ACC112 (cell line): ENCODE measurements at regions not wholly inside any gene's neighbourhood (a gene's known extent, or its start where the extent isn't known, plus 50 kb on each side); places are given as distances from the start of the nearest gene placed in this dataset.

ENCODE experiments used
- H2AFZ ChIP-seq: fragments of 200-600 bp; sonication (generic); one replicate; pipeline ENCODE4 v1.6.0; 2017; ENCODE audit warnings: antibody characterized with exemption, low read length; ENCODE audit not compliant: unreplicated experiment
- H3K27ac ChIP-seq: fragments of 200-600 bp; sonication (generic); 2 replicates; pipeline ENCODE4 v1.5.1; 2014; ENCODE audit warnings: low read depth, mild to moderate bottlenecking, antibody characterized with exemption, low read length, moderate library complexity
- H3K27me3 ChIP-seq: fragments of 200-600 bp; sonication (generic); 2 replicates; pipeline ENCODE4 v1.6.1; 2014; ENCODE audit warnings: mild to moderate bottlenecking, antibody characterized with exemption, low read length, moderate library complexity, mixed read lengths; ENCODE audit not compliant: insufficient read depth
- H3K36me3 ChIP-seq: fragments of 200-600 bp; sonication (generic); 2 replicates; pipeline ENCODE4 v1.6.1; 2016; ENCODE audit warnings: mild to moderate bottlenecking, antibody characterized with exemption, low read length, moderate library complexity, mixed read lengths; ENCODE audit not compliant: insufficient read depth
- H3K4me1 ChIP-seq: fragments of 200-600 bp; sonication (generic); one replicate; pipeline ENCODE4 v1.6.1; 2016; ENCODE audit warnings: low read length, mixed read lengths; ENCODE audit not compliant: insufficient read depth, unreplicated experiment, control insufficient read depth
- H3K4me3 ChIP-seq: fragments of 200-600 bp; sonication (generic); 2 replicates; pipeline ENCODE4 v1.5.1; 2014; ENCODE audit warnings: mild to moderate bottlenecking, low read depth, low read length
- H3K79me2 ChIP-seq: fragments of 200-600 bp; sonication (generic); one replicate; pipeline ENCODE4 v1.6.0; 2016; ENCODE audit warnings: low read length; ENCODE audit not compliant: control insufficient read depth, unreplicated experiment, insufficient read depth

DNA sequence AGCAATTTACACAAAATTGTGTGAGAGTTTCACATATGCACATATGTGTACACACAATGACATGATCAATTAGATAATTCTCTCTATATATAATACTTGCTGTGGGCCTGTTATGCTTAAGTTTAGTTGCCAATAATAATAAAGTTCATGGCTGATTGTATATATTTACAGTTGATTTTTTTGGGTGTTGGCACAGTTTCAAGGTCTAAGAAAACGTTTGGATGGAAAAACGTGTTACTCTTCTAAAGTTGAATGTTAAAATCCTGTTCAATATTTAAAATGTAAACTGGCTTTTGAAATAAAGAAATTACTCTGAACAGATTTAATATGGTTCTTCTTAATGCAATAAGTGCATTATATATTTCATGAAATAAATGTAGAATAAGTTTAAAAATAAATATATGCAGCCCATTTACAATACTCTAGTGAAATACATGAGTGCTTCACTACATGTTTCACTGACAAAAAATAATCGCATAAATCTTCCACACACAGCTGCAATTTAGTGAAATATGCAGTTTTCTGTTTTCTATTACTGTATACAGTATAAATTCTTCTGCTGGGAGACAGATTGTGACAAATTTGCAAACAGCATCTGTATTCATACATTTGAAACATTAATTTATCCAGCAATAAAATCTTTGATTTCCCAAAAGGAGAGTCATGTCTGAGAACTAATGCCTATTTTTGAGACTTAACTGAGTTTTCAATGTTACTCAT is 586.9 kb upstream of the KLHL1 start:
- no peak overlapping the region for H3K4me3 ChIP-seq
- H3K27ac ChIP-seq = no peak overlapping the region
- no peaks in the 10 kb centered on the region for H3K4me1 ChIP-seq
- no peaks in the 10 kb centered on the region for H3K27me3 ChIP-seq
- no peak overlapping the region for H2AFZ ChIP-seq
- H3K79me2 ChIP-seq = no peaks in the 10 kb centered on the region
- H3K36me3 ChIP-seq = no peaks in the 10 kb centered on the region

DNA sequence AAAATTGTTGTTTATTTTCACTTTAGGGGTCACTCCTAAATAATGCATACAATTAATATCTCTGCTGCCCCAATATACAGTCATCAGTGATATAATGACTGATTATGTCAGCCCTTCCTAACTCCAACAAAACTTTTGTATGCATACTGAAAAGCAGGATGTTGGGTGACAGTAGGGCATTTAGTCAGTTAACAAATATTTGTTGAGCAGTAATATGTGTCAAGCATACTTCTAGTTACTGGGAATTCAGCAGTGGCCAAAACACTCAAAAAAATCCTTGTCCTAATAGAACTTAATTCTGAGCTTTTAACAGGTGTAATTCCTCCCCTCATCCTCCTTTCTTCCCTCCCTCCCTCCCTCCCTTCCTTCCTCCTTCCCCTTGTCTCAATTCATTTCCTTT is 560.7 kb upstream of the KLHL1 start:
- Histone ChIP-seq H3K79me2 (no peaks in the 10 kb centered on the region), H3K4me3 (no peak overlapping the region), H2AFZ (no peak overlapping the region), H3K27me3 (no peaks in the 10 kb centered on the region), H3K27ac (no peak overlapping the region), H3K36me3 (no peaks in the 10 kb centered on the region), H3K4me1 (no peaks in the 10 kb centered on the region)

- H3K27ac ChIP-seq = no peak overlapping the region
- H3K4me1 ChIP-seq = no peaks in the 10 kb centered on the region
- no peaks in the 10 kb centered on the region for H3K36me3 ChIP-seq
- H3K79me2 ChIP-seq = no peaks in the 10 kb centered on the region
- H2AFZ ChIP-seq = no peak overlapping the region
- no peak overlapping the region for H3K4me3 ChIP-seq
- no peaks in the 10 kb centered on the region for H3K27me3 ChIP-seq
Observed at GRCh38 chr13:70668293-70668692, 560.0 kb upstream of the KLHL1 start.

- Histone ChIP-seq H3K4me3 (no peak overlapping the region), H3K79me2 (no peaks in the 10 kb centered on the region), H2AFZ (no peak overlapping the region), H3K36me3 (no peaks in the 10 kb centered on the region), H3K4me1 (no peaks in the 10 kb centered on the region), H3K27ac (no peak overlapping the region), H3K27me3 (no peaks in the 10 kb centered on the region)
Observed at GRCh38 chr13:70666883-70667556, 558.8 kb upstream of the KLHL1 start.

DNA sequence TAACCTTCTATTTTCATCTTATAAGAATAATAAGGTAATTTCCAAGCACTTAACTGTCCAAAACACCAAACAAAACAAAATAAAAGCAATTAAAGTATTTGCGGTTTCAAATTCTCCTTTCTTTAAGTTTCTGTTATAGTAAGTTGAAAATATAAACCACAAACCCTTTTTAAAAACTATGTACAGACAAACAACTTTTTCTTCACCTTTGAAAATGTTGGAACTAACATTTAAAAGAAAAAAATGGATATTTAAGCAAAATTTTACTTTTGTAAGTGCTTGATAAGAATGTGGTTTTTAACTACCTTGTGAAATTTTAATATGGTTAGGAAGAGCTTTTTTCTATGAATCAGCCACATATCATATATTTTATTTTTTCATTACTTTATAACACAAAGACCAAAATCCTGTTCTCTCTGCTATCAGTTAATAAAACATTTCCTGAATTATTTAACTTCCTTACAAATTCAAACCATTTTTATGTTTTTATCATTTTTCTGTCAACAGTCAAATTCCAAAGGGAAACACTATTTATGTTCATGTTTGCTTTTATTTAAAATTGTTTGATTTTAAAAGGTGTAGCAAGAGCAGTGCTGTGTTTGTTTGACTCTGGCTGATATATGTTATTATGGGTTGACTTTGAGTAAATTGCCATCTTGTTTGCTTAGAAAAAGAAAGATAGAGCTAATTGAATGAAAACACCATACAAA is 554.1 kb upstream of the KLHL1 start:
- Histone ChIP-seq H3K79me2 (no peaks in the 10 kb centered on the region), H3K27ac (no peak overlapping the region), H3K4me3 (no peak overlapping the region), H3K4me1 (no peaks in the 10 kb centered on the region), H3K36me3 (no peaks in the 10 kb centered on the region), H3K27me3 (no peaks in the 10 kb centered on the region), H2AFZ (no peak overlapping the region)

DNA sequence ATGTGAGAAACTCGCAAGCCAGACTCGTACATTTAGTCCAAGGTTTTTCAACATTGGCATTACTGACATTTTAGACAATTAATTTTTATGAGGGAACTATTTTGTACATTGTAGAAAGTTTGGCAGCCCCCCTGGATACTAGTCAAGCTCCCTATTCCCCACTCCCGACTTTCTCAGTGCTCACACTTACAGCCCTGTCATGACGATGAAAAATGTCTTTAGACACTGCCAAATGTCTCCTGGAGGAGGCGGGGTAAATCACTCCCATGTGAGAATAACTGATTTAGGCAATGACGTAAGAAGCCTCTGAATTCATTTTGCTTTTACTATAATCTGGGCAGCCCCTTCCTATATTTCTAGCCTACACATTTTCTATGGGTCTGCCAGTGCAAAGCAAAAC is 535.8 kb upstream of the KLHL1 start:
- Histone ChIP-seq H2AFZ (no peak overlapping the region), H3K27ac (no peak overlapping the region), H3K27me3 (no peaks in the 10 kb centered on the region), H3K36me3 (no peaks in the 10 kb centered on the region), H3K79me2 (no peaks in the 10 kb centered on the region), H3K4me3 (no peak overlapping the region), H3K4me1 (no peaks in the 10 kb centered on the region)

- H3K79me2 ChIP-seq = no peaks in the 10 kb centered on the region
- no peaks in the 10 kb centered on the region for H3K27me3 ChIP-seq
- no peak overlapping the region for H3K4me3 ChIP-seq
- no peaks in the 10 kb centered on the region for H3K36me3 ChIP-seq
- no peaks in the 10 kb centered on the region for H3K4me1 ChIP-seq
- H2AFZ ChIP-seq = no peak overlapping the region
- H3K27ac ChIP-seq = no peak overlapping the region
Observed at GRCh38 chr13:70634893-70635292, 526.6 kb upstream of the KLHL1 start.

DNA sequence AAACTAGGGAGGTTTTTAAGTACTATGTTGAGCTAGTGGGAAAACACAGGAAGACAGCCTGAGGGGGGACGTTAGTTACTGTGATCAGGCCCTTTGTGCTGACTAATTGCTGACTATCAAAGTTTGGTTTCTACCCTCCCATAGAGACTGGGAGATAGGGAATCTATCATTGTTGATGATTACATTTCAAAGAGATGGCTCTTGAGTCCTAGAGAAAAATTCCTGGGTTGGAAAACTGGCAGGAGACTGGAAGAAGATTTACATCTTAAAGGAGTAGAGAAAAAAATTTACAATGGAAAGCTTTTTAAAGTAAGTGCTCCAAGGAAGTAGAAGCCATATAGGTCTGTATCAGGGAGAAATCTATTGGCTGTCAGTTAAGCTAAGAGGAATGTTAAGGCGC is 522.0 kb upstream of the KLHL1 start:
- no peak overlapping the region for H2AFZ ChIP-seq
- H3K27ac ChIP-seq = no peak overlapping the region
- H3K27me3 ChIP-seq = no peaks in the 10 kb centered on the region

DNA sequence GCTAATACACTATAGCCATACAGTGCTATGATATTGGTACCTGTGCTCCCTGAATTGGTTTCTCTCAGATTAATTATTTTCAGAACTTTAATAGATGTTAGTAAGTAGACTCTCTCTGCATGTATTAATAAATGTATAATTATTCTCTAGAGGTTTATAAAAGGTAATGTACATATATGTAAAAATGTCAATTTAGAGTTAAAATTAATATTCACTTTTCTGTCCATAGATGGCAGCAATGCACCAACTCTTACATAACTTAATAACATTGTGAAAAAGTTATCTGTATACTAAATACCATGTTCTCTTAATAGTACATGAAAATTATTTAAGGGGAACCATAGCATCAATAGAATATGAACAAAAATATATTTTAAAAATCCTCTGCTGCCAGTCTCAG is 515.0 kb upstream of the KLHL1 start:
- Histone ChIP-seq H3K36me3 (no peaks in the 10 kb centered on the region), H3K79me2 (no peaks in the 10 kb centered on the region), H3K27ac (no peak overlapping the region), H3K4me1 (no peaks in the 10 kb centered on the region), H2AFZ (no peak overlapping the region), H3K4me3 (no peak overlapping the region), H3K27me3 (no peaks in the 10 kb centered on the region)

More for the DNA sequence above, 522.0 kb upstream of the KLHL1 start:
- Histone ChIP-seq H3K36me3 (no peaks in the 10 kb centered on the region), H3K4me1 (no peaks in the 10 kb centered on the region), H3K79me2 (no peaks in the 10 kb centered on the region), H3K4me3 (no peak overlapping the region)

GRCh38 chr13:70622796-70623195 is 514.5 kb upstream of the KLHL1 start:
- Histone ChIP-seq H3K36me3 (no peaks in the 10 kb centered on the region), H3K27ac (no peak overlapping the region), H3K4me3 (no peak overlapping the region), H2AFZ (no peak overlapping the region), H3K27me3 (no peaks in the 10 kb centered on the region), H3K79me2 (no peaks in the 10 kb centered on the region), H3K4me1 (no peaks in the 10 kb centered on the region)

GRCh38 chr13:70619936-70620335 is 511.7 kb upstream of the KLHL1 start:
- Histone ChIP-seq H3K79me2 (no peaks in the 10 kb centered on the region), H2AFZ (no peak overlapping the region), H3K4me1 (no peaks in the 10 kb centered on the region), H3K27ac (no peak overlapping the region), H3K36me3 (no peaks in the 10 kb centered on the region), H3K4me3 (no peak overlapping the region), H3K27me3 (peaks cover 5% of the 10 kb centered on the region; the same call in 1 of the 2 replicates)
